Tibial nerve (tissue), 4 donors: ENCODE measurements at regions not wholly inside any gene's neighbourhood (a gene's known extent, or its start where the extent isn't known, plus 50 kb on each side); places are given as distances from the start of the nearest gene placed in this dataset.

ENCODE experiments used
- DNase-seq, 2 donors: peaks; one replicate each; pipeline ENCODE4 v3.0.0-alpha.2; 2019; ENCODE audit warnings: low spot score in 2 of 2
- H3K27ac ChIP-seq, 4 donors: fragments of 200-600 bp; sonication (generic) in 3 of 4; one replicate each; pipeline ENCODE4 v1.5.1; 2017 to 2019; ENCODE audit warnings: mild to moderate bottlenecking in 1 of 4
- H3K27me3 ChIP-seq, 2 donors: fragments of 200-600 bp; sonication (generic) in 1 of 2; one replicate each; pipeline versions ENCODE4 v1.5.1 to v1.6.0; 2017 to 2019
- H3K36me3 ChIP-seq, 3 donors: fragments of 200-600 bp; sonication (generic); one replicate each; pipeline ENCODE4 v1.5.1; 2018 to 2019
- H3K4me1 ChIP-seq, 4 donors: fragments of 200-600 bp; sonication (generic) in 3 of 4; one replicate each; pipeline ENCODE4 v1.5.1; 2017 to 2019
- H3K4me3 ChIP-seq, 4 donors: fragments of 200-600 bp; sonication (generic) in 3 of 4; one replicate each; pipeline ENCODE4 v1.5.1; 2017 to 2019; ENCODE audit warnings: mild to moderate bottlenecking in 1 of 4, moderate library complexity in 1 of 4
- H3K9me3 ChIP-seq, 4 donors: fragments of 200-600 bp; sonication (generic) in 3 of 4; one replicate each; pipeline ENCODE4 v1.5.1; 2017 to 2019
- EP300 ChIP-seq, 2 donors: sonication (generic); formaldehyde crosslinking; IDR thresholded peaks; one replicate each; pipeline ENCODE4 v1.6.1; 2017; ENCODE audit warnings: antibody characterized with exemption in 2 of 2, mild to moderate bottlenecking in 1 of 2
- POLR2A ChIP-seq, 2 donors: fragments of 450-650 bp; IDR thresholded peaks; one replicate each; pipeline ENCODE4 v1.6.1; 2017; ENCODE audit warnings: antibody characterized with exemption in 2 of 2, mild to moderate bottlenecking in 2 of 2, moderate library complexity in 2 of 2
- WGBS, 2 donors: methylation state at CpG; one replicate each; pipeline ENCODE4 v1.1.5; 2018; 5-methylcytosine and 5-hydroxymethylcytosine counted together
- TF ChIP-seq, protein P1 (sequence below), 5 experiments: fragments of 200-600 bp in 3 of 5; fragments of 450-650 bp in 2 of 5; sonication (generic) in 3 of 5; IDR thresholded peaks; one replicate each; pipeline ENCODE4 v1.5.1; 2016 to 2019; ENCODE audit warnings: antibody characterized with exemption in 5 of 5, mild to moderate bottlenecking in 3 of 5, moderate library complexity in 2 of 5

DNA sequence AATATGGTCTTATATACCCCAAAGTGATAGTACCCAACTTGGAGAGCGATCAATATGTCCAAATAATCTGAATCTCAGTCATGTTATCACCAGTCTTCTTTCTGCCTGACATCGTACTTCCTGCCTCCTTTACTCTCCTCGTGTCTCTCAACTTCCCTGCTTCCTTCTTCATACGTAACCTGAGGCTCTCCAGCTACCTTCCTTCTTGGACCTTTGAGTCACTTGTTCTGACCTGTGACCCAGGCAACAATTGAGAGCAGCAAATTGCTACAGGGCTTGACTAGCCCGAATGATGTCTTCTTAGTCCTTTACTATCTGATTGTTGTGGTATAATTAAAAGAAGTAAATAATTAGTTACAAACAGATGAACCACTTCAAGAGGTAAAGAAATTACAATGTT lies 145.9 kb upstream of the MBNL1 start:
- TF ChIP-seq, protein P1, sequence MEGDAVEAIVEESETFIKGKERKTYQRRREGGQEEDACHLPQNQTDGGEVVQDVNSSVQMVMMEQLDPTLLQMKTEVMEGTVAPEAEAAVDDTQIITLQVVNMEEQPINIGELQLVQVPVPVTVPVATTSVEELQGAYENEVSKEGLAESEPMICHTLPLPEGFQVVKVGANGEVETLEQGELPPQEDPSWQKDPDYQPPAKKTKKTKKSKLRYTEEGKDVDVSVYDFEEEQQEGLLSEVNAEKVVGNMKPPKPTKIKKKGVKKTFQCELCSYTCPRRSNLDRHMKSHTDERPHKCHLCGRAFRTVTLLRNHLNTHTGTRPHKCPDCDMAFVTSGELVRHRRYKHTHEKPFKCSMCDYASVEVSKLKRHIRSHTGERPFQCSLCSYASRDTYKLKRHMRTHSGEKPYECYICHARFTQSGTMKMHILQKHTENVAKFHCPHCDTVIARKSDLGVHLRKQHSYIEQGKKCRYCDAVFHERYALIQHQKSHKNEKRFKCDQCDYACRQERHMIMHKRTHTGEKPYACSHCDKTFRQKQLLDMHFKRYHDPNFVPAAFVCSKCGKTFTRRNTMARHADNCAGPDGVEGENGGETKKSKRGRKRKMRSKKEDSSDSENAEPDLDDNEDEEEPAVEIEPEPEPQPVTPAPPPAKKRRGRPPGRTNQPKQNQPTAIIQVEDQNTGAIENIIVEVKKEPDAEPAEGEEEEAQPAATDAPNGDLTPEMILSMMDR (IDR thresholded peaks at IDR 0.05) = no peak
- TF ChIP-seq EP300 (IDR thresholded peaks at IDR 0.05) (no peak), POLR2A (IDR thresholded peaks at IDR 0.05) (no peak)
- Histone ChIP-seq H3K27me3 (no peaks in the 10 kb centered on the region), H3K4me3 (no peak overlapping the region), H3K27ac (no peak overlapping the region), H3K36me3 (no peaks in the 10 kb centered on the region), H3K4me1 (no peaks in the 10 kb centered on the region), H3K9me3 (no peaks in the 10 kb centered on the region)
- DNase-seq = no peak
- WGBS, 2 donors = 72 to 75% methylated on average over 5 of the region's 5 CpGs

DNA sequence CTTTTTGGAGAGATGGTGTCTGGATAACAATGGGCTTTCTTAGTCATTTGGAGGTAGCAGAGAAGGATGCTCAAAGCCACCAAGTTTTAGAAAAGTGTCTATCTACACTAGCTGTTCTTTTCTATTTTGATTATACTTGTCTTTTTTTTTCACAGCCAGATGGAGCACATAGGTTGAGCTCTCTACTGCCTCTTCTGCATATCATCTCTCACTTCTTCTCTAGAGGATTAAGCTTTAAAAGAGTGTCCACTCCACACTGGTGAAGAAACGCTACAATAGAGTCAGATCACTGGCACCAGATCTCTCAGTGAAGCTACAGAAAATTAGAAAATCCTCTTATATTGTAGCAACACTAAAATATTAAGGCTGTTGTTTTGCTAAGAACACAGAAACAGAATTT lies 145.3 kb upstream of the MBNL1 start:
- no peak overlapping the region for H3K4me3 ChIP-seq
- no peaks in the 10 kb centered on the region for H3K36me3 ChIP-seq
- TF ChIP-seq POLR2A (IDR thresholded peaks at IDR 0.05) (no peak), EP300 (IDR thresholded peaks at IDR 0.05) (no peak)
- TF ChIP-seq, protein P1 (IDR thresholded peaks at IDR 0.05) = no peak
- H3K4me1 ChIP-seq = no peaks in the 10 kb centered on the region
- DNase-seq = no peak
- H3K27me3 ChIP-seq = no peaks in the 10 kb centered on the region
- 78 to 93% methylated on average over 1 of the region's 1 CpG for WGBS, 2 donors
- no peak overlapping the region for H3K27ac ChIP-seq
- no peaks in the 10 kb centered on the region for H3K9me3 ChIP-seq

DNA sequence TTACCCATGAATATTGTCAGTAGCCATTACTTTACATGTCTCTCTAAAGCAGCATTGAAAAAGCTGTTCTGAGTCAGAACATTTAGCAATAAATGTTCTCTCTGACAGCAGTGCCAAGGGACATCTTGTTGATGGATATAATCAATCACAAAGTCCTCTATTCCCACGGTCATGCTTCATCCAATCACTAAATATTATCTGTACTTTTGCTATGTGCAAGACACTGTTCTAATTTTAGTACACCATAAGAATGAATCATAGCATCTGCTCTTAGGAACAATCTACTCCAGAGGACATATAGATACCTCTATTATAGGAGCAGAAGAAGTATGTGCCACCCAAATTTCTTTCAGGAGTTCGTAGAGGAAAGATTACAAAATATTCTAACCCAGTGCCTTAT lies 142.5 kb upstream of the MBNL1 start:
- no peak for TF ChIP-seq POLR2A (IDR thresholded peaks at IDR 0.05)
- TF ChIP-seq, protein P1 (IDR thresholded peaks at IDR 0.05) = no peak
- TF ChIP-seq EP300 (IDR thresholded peaks at IDR 0.05) = no peak
- no peak overlapping the region for H3K4me3 ChIP-seq
- DNase-seq = no peak
- no peaks in the 10 kb centered on the region for H3K36me3 ChIP-seq
- H3K4me1 ChIP-seq = no peaks in the 10 kb centered on the region
- 78 to 90% methylated on average over 2 of the region's 2 CpGs for WGBS, 2 donors
- no peak overlapping the region for H3K27ac ChIP-seq
- no peaks in the 10 kb centered on the region for H3K27me3 ChIP-seq
- H3K9me3 ChIP-seq = no peaks in the 10 kb centered on the region

DNA sequence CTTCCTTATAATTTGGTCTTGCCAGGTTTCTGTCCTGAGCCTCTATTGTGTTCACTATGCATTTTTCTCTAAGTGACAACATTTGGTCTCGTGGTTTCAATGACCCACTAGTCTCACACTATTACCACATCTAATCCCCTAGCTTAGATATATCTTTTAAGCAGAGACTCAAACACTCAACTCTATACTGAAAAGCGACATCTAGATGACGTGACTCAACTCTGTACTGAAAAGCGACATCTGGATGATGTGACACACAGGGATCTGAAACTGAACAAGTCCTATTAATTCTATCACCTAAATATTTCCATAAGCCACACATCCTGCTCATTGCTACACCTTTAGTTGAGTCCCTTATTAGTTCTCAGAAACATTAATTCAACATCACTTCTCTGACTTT lies 141.7 kb upstream of the MBNL1 start:
- Histone ChIP-seq H3K27ac (no peak overlapping the region), H3K4me3 (no peak overlapping the region), H3K27me3 (no peaks in the 10 kb centered on the region), H3K9me3 (no peaks in the 10 kb centered on the region), H3K4me1 (no peaks in the 10 kb centered on the region), H3K36me3 (no peaks in the 10 kb centered on the region)
- WGBS, 2 donors = 91 to 94% methylated on average over 4 of the region's 4 CpGs
- DNase-seq = no peak
- TF ChIP-seq POLR2A (IDR thresholded peaks at IDR 0.05) (no peak), EP300 (IDR thresholded peaks at IDR 0.05) (no peak)
- TF ChIP-seq, protein P1 (IDR thresholded peaks at IDR 0.05) = no peak

DNA sequence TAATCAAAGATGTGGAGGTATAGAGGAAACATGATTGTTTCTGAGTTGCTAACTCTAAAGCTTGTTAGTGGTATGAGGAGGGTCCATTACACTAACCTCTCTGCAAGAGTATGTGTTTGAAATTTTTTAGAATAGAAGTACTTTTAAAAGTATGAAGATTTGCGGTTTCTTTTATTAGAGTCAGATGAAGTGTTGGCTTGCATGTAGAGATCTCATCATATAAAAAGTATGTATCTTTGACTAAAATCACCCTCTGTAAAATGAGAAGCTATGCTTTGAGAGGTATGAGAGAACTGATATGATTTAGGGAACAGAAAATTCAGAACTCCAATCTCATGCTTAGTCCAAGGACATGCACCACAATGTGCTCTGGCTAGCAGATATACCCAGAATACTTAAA lies 140.4 kb upstream of the MBNL1 start:
- Histone ChIP-seq H3K4me1 (no peaks in the 10 kb centered on the region), H3K27ac (no peak overlapping the region), H3K4me3 (no peak overlapping the region), H3K36me3 (no peaks in the 10 kb centered on the region), H3K27me3 (no peaks in the 10 kb centered on the region), H3K9me3 (no peaks in the 10 kb centered on the region)
- TF ChIP-seq, protein P1 (IDR thresholded peaks at IDR 0.05) = no peak
- TF ChIP-seq EP300 (IDR thresholded peaks at IDR 0.05) (no peak), POLR2A (IDR thresholded peaks at IDR 0.05) (no peak)
- 85 to 100% methylated on average over 1 of the region's 1 CpG for WGBS, 2 donors
- no peak for DNase-seq
